Keratinocyte (primary cell): ENCODE measurements at regions not wholly inside any gene's neighbourhood (a gene's known extent, or its start where the extent isn't known, plus 50 kb on each side); places are given as distances from the start of the nearest gene placed in this dataset.
A peak's percentile ranks its signal among the peaks of the same experiment; 100 is the strongest.

Experiments used
- DNase-seq: peaks from one replicate; pipeline ENCODE4 v3.0.0-alpha.2; 2011; ENCODE audit warnings: low read depth, missing footprints, low spot score
- FAIRE-seq: peaks from 2 replicates; lab custom pipeline; 2011; peaks lifted over from hg19 to GRCh38; lab: Jason Lieb, UNC
- H2AFZ ChIP-seq: 2 replicates; pipeline ENCODE4 v1.6.0; 2012; ENCODE audit warnings: low read length, control low read depth, inconsistent platforms; ENCODE audit not compliant: control insufficient read depth
- H3K27ac ChIP-seq: 2 replicates; pipeline ENCODE4 v1.5.1; 2011; ENCODE audit warnings: low read length; ENCODE audit not compliant: control insufficient read depth, insufficient read depth
- H3K27me3 ChIP-seq: 3 replicates; pipeline ENCODE4 v1.6.0; 2011; ENCODE audit warnings: low read length; ENCODE audit not compliant: control insufficient read depth, insufficient read depth; ENCODE audit errors: extremely low read depth
- H3K36me3 ChIP-seq, 2 experiments: 2 replicates in 1 of 2; 3 replicates in 1 of 2; pipeline ENCODE4 v1.5.1; 2011; ENCODE audit warnings: low read length in 2 of 2, mild to moderate bottlenecking in 1 of 2; ENCODE audit not compliant: control insufficient read depth in 2 of 2, insufficient read depth in 2 of 2; ENCODE audit errors: extremely low read depth in 1 of 2
- H3K4me1 ChIP-seq: 3 replicates; pipeline ENCODE4 v1.5.1; 2011; ENCODE audit warnings: low read length; ENCODE audit not compliant: control insufficient read depth, insufficient read depth; ENCODE audit errors: extremely low read depth
- H3K4me2 ChIP-seq: 3 replicates; pipeline ENCODE4 v1.6.0; 2011; ENCODE audit warnings: low read depth, low read length; ENCODE audit not compliant: control insufficient read depth, insufficient read depth; ENCODE audit errors: extremely low read depth
- H3K4me3 ChIP-seq, 3 experiments: fragments of 200-600 bp in 1 of 3; sonication (generic) in 1 of 3; 2 replicates in 2 of 3; 3 replicates in 1 of 3; pipeline ENCODE4 v1.5.1; 2011 to 2016; ENCODE audit warnings: low read length in 3 of 3, mild to moderate bottlenecking in 3 of 3, control low read depth in 2 of 3, inconsistent platforms in 1 of 3, low read depth in 1 of 3, mixed read lengths in 1 of 3, mixed run types in 1 of 3, moderate library complexity in 1 of 3; ENCODE audit not compliant: control insufficient read depth in 2 of 3, insufficient read depth in 2 of 3; ENCODE audit errors: extremely low read depth in 1 of 3
- H3K79me2 ChIP-seq: 2 replicates; pipeline ENCODE4 v1.6.0; 2012; ENCODE audit warnings: low read length; ENCODE audit not compliant: control insufficient read depth, insufficient read depth
- H3K9ac ChIP-seq: 3 replicates; pipeline ENCODE4 v1.6.0; 2011; ENCODE audit warnings: low read length; ENCODE audit not compliant: control insufficient read depth, insufficient read depth; ENCODE audit errors: extremely low read depth
- H3K9me1 ChIP-seq: 3 replicates; pipeline ENCODE4 v1.6.0; 2011; ENCODE audit warnings: low read length; ENCODE audit not compliant: control insufficient read depth, insufficient read depth; ENCODE audit errors: extremely low read depth
- H3K9me3 ChIP-seq: 2 replicates; pipeline ENCODE4 v1.5.1; 2012; ENCODE audit warnings: low read depth, low read length; ENCODE audit not compliant: control insufficient read depth
- H4K20me1 ChIP-seq: 3 replicates; pipeline ENCODE4 v1.6.0; 2011; ENCODE audit warnings: low read length; ENCODE audit not compliant: control insufficient read depth, insufficient read depth; ENCODE audit errors: extremely low read depth
- EZH2 ChIP-seq: IDR thresholded peaks from one replicate; pipeline ENCODE4 v1.6.1; 2012; ENCODE audit warnings: inconsistent platforms, mild to moderate bottlenecking, low read length, moderate library complexity
- dilution Hi-C: fragments of 300-500 bp; cut with MboI; formaldehyde crosslinking; loops from one replicate; pipeline ENCODE4 v1.7.0; 2020; ENCODE audit warnings: low sequenced_read_pairs; ENCODE audit not compliant: extremely low pct_ligation_motif_present
- TF ChIP-seq, protein P1 (sequence below), 3 experiments: IDR thresholded peaks in 1 of 3; conservative IDR thresholded peaks in 1 of 3; optimal IDR thresholded peaks in 1 of 3; 2 replicates in 2 of 3; 3 replicates in 1 of 3; pipeline versions ENCODE3 to v1.5.1; 2011; ENCODE audit warnings: low read length in 3 of 3, mild to moderate bottlenecking in 3 of 3, moderate library complexity in 2 of 3, control low read depth in 1 of 3, inconsistent platforms in 1 of 3; ENCODE audit not compliant: insufficient read depth in 2 of 3; ENCODE audit errors: extremely low read depth in 1 of 3

GRCh38 chr17:63113167-63113566 is 147.1 kb downstream of the TANC2 start:
- Histone ChIP-seq H3K36me3 (no peaks in the 10 kb centered on the region), H4K20me1 (no peaks in the 10 kb centered on the region), H3K4me3 (no peak overlapping the region), H3K9me1 (no peaks in the 10 kb centered on the region), H3K4me2 (no peak overlapping the region), H2AFZ (no peak overlapping the region), H3K27me3 (no peaks in the 10 kb centered on the region), H3K79me2 (peaks cover 16% of the 10 kb centered on the region), H3K27ac (no peak overlapping the region), H3K4me1 (no peaks in the 10 kb centered on the region), H3K9ac (no peak overlapping the region), H3K9me3 (no peaks in the 10 kb centered on the region)
- TF ChIP-seq, protein P1, sequence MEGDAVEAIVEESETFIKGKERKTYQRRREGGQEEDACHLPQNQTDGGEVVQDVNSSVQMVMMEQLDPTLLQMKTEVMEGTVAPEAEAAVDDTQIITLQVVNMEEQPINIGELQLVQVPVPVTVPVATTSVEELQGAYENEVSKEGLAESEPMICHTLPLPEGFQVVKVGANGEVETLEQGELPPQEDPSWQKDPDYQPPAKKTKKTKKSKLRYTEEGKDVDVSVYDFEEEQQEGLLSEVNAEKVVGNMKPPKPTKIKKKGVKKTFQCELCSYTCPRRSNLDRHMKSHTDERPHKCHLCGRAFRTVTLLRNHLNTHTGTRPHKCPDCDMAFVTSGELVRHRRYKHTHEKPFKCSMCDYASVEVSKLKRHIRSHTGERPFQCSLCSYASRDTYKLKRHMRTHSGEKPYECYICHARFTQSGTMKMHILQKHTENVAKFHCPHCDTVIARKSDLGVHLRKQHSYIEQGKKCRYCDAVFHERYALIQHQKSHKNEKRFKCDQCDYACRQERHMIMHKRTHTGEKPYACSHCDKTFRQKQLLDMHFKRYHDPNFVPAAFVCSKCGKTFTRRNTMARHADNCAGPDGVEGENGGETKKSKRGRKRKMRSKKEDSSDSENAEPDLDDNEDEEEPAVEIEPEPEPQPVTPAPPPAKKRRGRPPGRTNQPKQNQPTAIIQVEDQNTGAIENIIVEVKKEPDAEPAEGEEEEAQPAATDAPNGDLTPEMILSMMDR (optimal IDR thresholded peaks at IDR 0.05 in 1 of 3, IDR thresholded peaks at IDR 0.05 in 1 of 3, conservative IDR thresholded peaks at IDR 0.05 in 1 of 3; ENCODE audit: extremely low read depth in 1 of 3, insufficient read depth in 2 of 3, low read length in 3 of 3) = peak in 1 of 3 experiments; percentile 10
- no peak for TF ChIP-seq EZH2
- dilution Hi-C loops = no loop called here
- DNase-seq = no peak
- FAIRE-seq = no peak

GRCh38 chr17:63116228-63116627 is 150.2 kb downstream of the TANC2 start:
- Histone ChIP-seq H3K4me2 (no peak overlapping the region), H3K79me2 (peaks cover 7% of the 10 kb centered on the region), H3K9me1 (no peaks in the 10 kb centered on the region), H3K36me3 (no peaks in the 10 kb centered on the region), H3K27me3 (no peaks in the 10 kb centered on the region), H3K4me3 (no peak overlapping the region), H2AFZ (no peak overlapping the region), H3K9me3 (no peaks in the 10 kb centered on the region), H3K27ac (no peak overlapping the region), H3K4me1 (no peaks in the 10 kb centered on the region), H3K9ac (no peak overlapping the region), H4K20me1 (no peaks in the 10 kb centered on the region)
- FAIRE-seq (peak; percentile 62), DNase-seq (no peak)
- TF ChIP-seq, protein P1 (optimal IDR thresholded peaks at IDR 0.05 in 1 of 3, IDR thresholded peaks at IDR 0.05 in 1 of 3, conservative IDR thresholded peaks at IDR 0.05 in 1 of 3; ENCODE audit: extremely low read depth in 1 of 3, insufficient read depth in 2 of 3, low read length in 3 of 3) = peak in 1 of 3 experiments; percentile 18
- no peak for TF ChIP-seq EZH2
- dilution Hi-C loops = no loop called here
